GM12878 (cell line): ENCODE measurements at regions not wholly inside any gene's neighbourhood (a gene's known extent, or its start where the extent isn't known, plus 50 kb on each side); places are given as distances from the start of the nearest gene placed in this dataset.

Experiments
- ATAC-seq: fragments of 200-7000 bp; cut with Tn5 transposase; 3 replicates; pipeline ENCODE4 v1.9.1; 2020; ENCODE audit warnings: mild to moderate bottlenecking, moderate library complexity
- BruUV-seq: library from RNA; stranded (reverse); fragments of 400-500 nt; replicated peaks from 2 replicates; lab custom pipeline; 2021; lab: Mats Ljungman, UMichigan
- CTCF ChIA-PET: fragments of 300-600 bp; sonication (Branson Sonifier 250); formaldehyde crosslinking; extraction: SDS; loops from one replicate; lab custom pipeline; 2021; ENCODE audit warnings: inconsistent platforms; lab: Yijun Ruan, JAX
- POLR2A ChIA-PET: fragments of 350-600 bp; formaldehyde crosslinking; extraction: SDS; loops from one replicate; lab custom pipeline; 2021; ENCODE audit warnings: inconsistent platforms; lab: Charles Lee
- RAD21 ChIA-PET: fragments of 300-600 bp; sonication (Branson Sonifier 250); formaldehyde crosslinking; loops from one replicate; lab custom pipeline; 2023; ENCODE audit warnings: antibody characterized with exemption; ENCODE audit not compliant: unreplicated experiment; lab: Charles Lee
- SMC1A ChIA-PET: fragments of 300-600 bp; sonication (Branson Sonifier 250); formaldehyde crosslinking; loops from one replicate; lab custom pipeline; 2023; ENCODE audit not compliant: unreplicated experiment, uncharacterized antibody; lab: Charles Lee
- DNase-seq: peaks from one replicate; pipeline ENCODE4 v3.0.0-alpha.2; 2011; ENCODE audit warnings: low read depth, low spot score
- FAIRE-seq: peaks from 3 replicates; lab custom pipeline; 2011; peaks lifted over from hg19 to GRCh38; lab: Jason Lieb, UNC
- H2AFZ ChIP-seq: 2 replicates; pipeline ENCODE4 v1.6.0; 2011; ENCODE audit warnings: low read depth, low read length, control low read depth; ENCODE audit not compliant: control insufficient read depth
- H3K27ac ChIP-seq: 2 replicates; pipeline ENCODE4 v1.5.1; 2011; ENCODE audit warnings: control low read depth; ENCODE audit not compliant: control insufficient read depth, insufficient read depth
- H3K27me3 ChIP-seq, 2 experiments: replicated peaks in 1 of 2; 2 replicates each; pipeline versions ENCODE4 v1.6.0 to v1.6.1; 2011; ENCODE audit warnings: low read length in 1 of 2; ENCODE audit not compliant: control insufficient read depth in 2 of 2, insufficient read depth in 2 of 2
- H3K36me3 ChIP-seq, 2 experiments: 2 replicates each; pipeline ENCODE4 v1.5.1; 2011; ENCODE audit warnings: low read length in 1 of 2; ENCODE audit not compliant: control insufficient read depth in 2 of 2, insufficient read depth in 2 of 2
- H3K4me1 ChIP-seq: 2 replicates; pipeline ENCODE4 v1.6.1; 2011; ENCODE audit warnings: mild to moderate bottlenecking, low read length, moderate library complexity, mixed read lengths; ENCODE audit not compliant: control insufficient read depth, insufficient read depth
- H3K4me2 ChIP-seq: 2 replicates; pipeline ENCODE4 v1.6.0; 2011; ENCODE audit warnings: control low read depth; ENCODE audit not compliant: control insufficient read depth, insufficient read depth
- H3K4me3 ChIP-seq: fragments of 200-600 bp; sonication (generic); 2 replicates; pipeline ENCODE4 v1.5.1; 2016
- H3K79me2 ChIP-seq: 2 replicates; pipeline ENCODE4 v1.6.0; 2011; ENCODE audit warnings: low read length; ENCODE audit not compliant: control insufficient read depth, insufficient read depth
- H3K9ac ChIP-seq: 2 replicates; pipeline ENCODE4 v1.8.0; 2011; ENCODE audit warnings: low read length, control low read depth, mixed read lengths; ENCODE audit not compliant: control insufficient read depth, insufficient read depth
- H3K9me3 ChIP-seq: replicated peaks from 3 replicates; pipeline ENCODE4 v1.5.1; 2011; ENCODE audit warnings: mild to moderate bottlenecking, low read length; ENCODE audit not compliant: control insufficient read depth, insufficient read depth
- H4K20me1 ChIP-seq: 2 replicates; pipeline ENCODE4 v1.6.0; 2011; ENCODE audit not compliant: control insufficient read depth, insufficient read depth
- ATF2 ChIP-seq: IDR thresholded peaks from 2 replicates; pipeline ENCODE4 v1.6.1; 2012; ENCODE audit warnings: low read length, inconsistent platforms
- DPF2 ChIP-seq: fragments of 450-650 bp; IDR thresholded peaks from 2 replicates; pipeline ENCODE4 v1.6.1; 2017; ENCODE audit warnings: mild to moderate bottlenecking
- EGR1 ChIP-seq, 2 experiments: IDR thresholded peaks; 1 replicate in 1 of 2; 2 replicates in 1 of 2; pipeline ENCODE4 v1.6.1; 2011 to 2012; ENCODE audit warnings: low read depth in 2 of 2, low read length in 2 of 2, borderline replicate concordance in 1 of 2, mild to moderate bottlenecking in 1 of 2, moderate library complexity in 1 of 2
- IRF5 ChIP-seq: fragments of 450-650 bp; IDR thresholded peaks from 2 replicates; pipeline ENCODE4 v1.6.1; 2017; ENCODE audit warnings: borderline replicate concordance
- MEF2B ChIP-seq: fragments of 450-650 bp; IDR thresholded peaks from 2 replicates; pipeline ENCODE4 v1.6.1; 2018; ENCODE audit warnings: mild to moderate bottlenecking, moderate library complexity; ENCODE audit not compliant: partially characterized antibody, poor library complexity, severe bottlenecking
- NKRF ChIP-seq: fragments of 450-650 bp; conservative IDR thresholded peaks from 2 replicates; pipeline ENCODE4 v1.6.1; 2017; ENCODE audit warnings: mild to moderate bottlenecking, moderate library complexity
- RB1 ChIP-seq: fragments of 450-650 bp; formaldehyde crosslinking; IDR thresholded peaks from 2 replicates; pipeline ENCODE4 v1.6.1; 2017; ENCODE audit warnings: mild to moderate bottlenecking, borderline replicate concordance
- SREBF1 ChIP-seq: IDR thresholded peaks from 2 replicates; pipeline ENCODE4 v1.6.1; 2012; ENCODE audit warnings: mild to moderate bottlenecking, low read length
- TBL1XR1 ChIP-seq: IDR thresholded peaks from 2 replicates; pipeline ENCODE4 v1.6.1; 2012; ENCODE audit warnings: low read depth, low read length, improper control_type of control experiment
- ZBED1 ChIP-seq: IDR thresholded peaks from 2 replicates; pipeline ENCODE4 v1.6.1; 2016; ENCODE audit warnings: borderline replicate concordance
- WGBS: methylation state at CpG from one replicate; pipeline ENCODE4 v1.1.6; 2016; ENCODE audit warnings: low lambda C conversion rate; ENCODE audit not compliant: insufficient replicate concordance, insufficient coverage; ENCODE audit errors: missing lambda C conversion rate; 5-methylcytosine and 5-hydroxymethylcytosine counted together
- in situ Hi-C: fragments of 300-500 bp; cut with MboI; formaldehyde crosslinking; loops from 9 replicates; pipeline ENCODE4 v1.14.3; 2018; ENCODE audit warnings: mixed read lengths
- intact Hi-C: fragments of 100-400 bp; cut with micrococcal nuclease; formaldehyde crosslinking; loops from one replicate; pipeline ENCODE4 v1.14.2; 2022; ENCODE audit not compliant: unreplicated experiment

- Histone ChIP-seq H3K36me3 (no peaks in the 10 kb centered on the region), H3K27me3 (no peaks in the 10 kb centered on the region; a peak in 1 of 4 replicates), H3K4me2 (no peak overlapping the region), H3K79me2 (no peaks in the 10 kb centered on the region), H3K9ac (no peak overlapping the region), H2AFZ (no peak overlapping the region), H3K4me1 (no peaks in the 10 kb centered on the region), H3K9me3 (no peaks in the 10 kb centered on the region), H3K27ac (no peak overlapping the region), H4K20me1 (no peaks in the 10 kb centered on the region), H3K4me3 (no peak overlapping the region)
- ATAC-seq (peak; percentile 45), DNase-seq (no peak), FAIRE-seq (no peak)
- ChIA-PET POLR2A (no interaction called here), RAD21 (interaction anchor here (0.7 to 2.7 kb wide), 15 partner anchors 61 to 1017 kb away, joined by 3 to 42 read pairs (median 4); partner anchors contain the start of gene GALNT18), SMC1A (interaction anchor here (0.6 to 3.3 kb wide), 24 partner anchors 10 to 996 kb away, joined by 3 to 37 read pairs (median 4); no protein-coding TSS in a partner anchor), CTCF (interaction anchor here (0.7 to 3.9 kb wide), 35 partner anchors 12 to 1018 kb away, joined by 3 to 99 read pairs (median 5); no protein-coding TSS in a partner anchor)
- in situ Hi-C loops (loop anchor here (5.0 to 25.0 kb wide), 4 partner anchors 499 to 996 kb away; no protein-coding TSS in a partner anchor), intact Hi-C loops (loop anchor here (5.0 to 10.0 kb wide), 5 partner anchors 166 to 996 kb away; partner anchors contain the start of gene GALNT18)
- BruUV-seq = no TSS peak
- TF ChIP-seq DPF2 (no peak), SREBF1 (no peak), IRF5 (no peak), TBL1XR1 (no peak), NKRF (no peak), ZBED1 (no peak), ATF2 (no peak), MEF2B (no peak), EGR1 (IDR thresholded peaks at IDR 0.05; ENCODE audit: borderline replicate concordance in 1 of 2, low read depth in 2 of 2, low read length in 2 of 2) (no peak), RB1 (no peak)
- 12% methylated on average over 7 of the region's 7 CpGs for WGBS
These were observed 53.6 kb upstream of the USP47 start for GRCh38 chr11:11788063-11788710.
